Retinal pigment epithelial cell (primary cell): ENCODE measurements at regions not wholly inside any gene's neighbourhood (a gene's known extent, or its start where the extent isn't known, plus 50 kb on each side); places are given as distances from the start of the nearest gene placed in this dataset.

Experiments
- DNase-seq: peaks from one replicate; pipeline ENCODE4 v3.0.0-alpha.2; 2010; ENCODE audit warnings: low read depth
- H3K4me3 ChIP-seq: 2 replicates; pipeline ENCODE4 v1.5.1; 2011; ENCODE audit warnings: mild to moderate bottlenecking, low read length, control low read depth, moderate library complexity
- TF ChIP-seq, protein P1 (sequence below): conservative IDR thresholded peaks from 2 replicates; pipeline ENCODE4 v1.5.1; 2011; ENCODE audit warnings: low read depth, low read length, control low read depth, inconsistent platforms

DNA sequence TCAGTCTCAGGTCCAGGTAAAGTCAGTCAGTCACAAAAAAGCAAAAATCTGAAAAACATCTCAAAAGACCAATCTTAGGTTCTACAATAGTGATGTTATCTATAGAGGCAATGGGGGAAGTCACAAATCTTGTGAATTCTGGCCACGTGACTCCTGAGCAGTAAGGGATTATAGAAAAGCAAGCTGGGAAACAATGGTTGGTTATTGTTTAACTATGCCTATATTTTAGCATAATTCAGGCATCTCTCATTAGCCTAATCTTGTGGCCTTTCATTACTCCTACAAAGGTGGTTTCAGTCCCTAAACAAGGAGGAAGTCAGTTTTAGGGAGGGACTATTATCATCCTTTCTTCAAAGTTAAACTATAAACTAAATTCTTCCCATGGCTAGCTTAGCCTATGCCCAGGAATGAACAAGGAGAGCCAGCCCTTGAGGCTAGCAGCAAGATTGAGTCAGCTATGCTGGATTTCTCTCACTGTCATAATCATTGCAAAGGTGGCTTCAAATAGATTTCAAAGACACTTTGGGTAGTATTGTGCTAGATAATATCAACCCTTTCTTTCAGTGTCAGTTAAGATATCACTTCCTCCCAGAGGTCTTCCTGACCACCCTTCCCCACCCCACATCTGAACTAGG lies 56.4 kb upstream of the ITGA6 start:
- H3K4me3 ChIP-seq = no peak overlapping the region
- TF ChIP-seq, protein P1, sequence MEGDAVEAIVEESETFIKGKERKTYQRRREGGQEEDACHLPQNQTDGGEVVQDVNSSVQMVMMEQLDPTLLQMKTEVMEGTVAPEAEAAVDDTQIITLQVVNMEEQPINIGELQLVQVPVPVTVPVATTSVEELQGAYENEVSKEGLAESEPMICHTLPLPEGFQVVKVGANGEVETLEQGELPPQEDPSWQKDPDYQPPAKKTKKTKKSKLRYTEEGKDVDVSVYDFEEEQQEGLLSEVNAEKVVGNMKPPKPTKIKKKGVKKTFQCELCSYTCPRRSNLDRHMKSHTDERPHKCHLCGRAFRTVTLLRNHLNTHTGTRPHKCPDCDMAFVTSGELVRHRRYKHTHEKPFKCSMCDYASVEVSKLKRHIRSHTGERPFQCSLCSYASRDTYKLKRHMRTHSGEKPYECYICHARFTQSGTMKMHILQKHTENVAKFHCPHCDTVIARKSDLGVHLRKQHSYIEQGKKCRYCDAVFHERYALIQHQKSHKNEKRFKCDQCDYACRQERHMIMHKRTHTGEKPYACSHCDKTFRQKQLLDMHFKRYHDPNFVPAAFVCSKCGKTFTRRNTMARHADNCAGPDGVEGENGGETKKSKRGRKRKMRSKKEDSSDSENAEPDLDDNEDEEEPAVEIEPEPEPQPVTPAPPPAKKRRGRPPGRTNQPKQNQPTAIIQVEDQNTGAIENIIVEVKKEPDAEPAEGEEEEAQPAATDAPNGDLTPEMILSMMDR = no peak
- DNase-seq = no peak

DNA sequence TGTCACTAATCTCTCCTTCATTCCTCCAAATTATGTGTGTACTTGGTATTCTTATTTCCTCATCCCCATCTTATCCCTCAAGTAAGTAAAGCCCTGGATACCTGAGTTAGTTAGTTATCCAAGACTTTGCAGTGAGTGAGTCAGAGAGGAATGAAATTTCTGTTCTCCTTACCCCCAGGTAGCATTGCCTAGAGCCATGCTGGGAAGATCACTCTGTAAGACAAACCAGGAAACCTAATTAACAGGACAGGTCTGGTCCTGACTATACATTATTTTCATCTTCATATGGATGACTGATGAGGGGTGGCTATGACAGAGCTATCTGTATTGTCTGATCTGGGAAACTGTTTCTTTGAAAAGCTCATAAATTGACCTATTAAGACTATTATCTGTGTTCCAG lies 55.0 kb upstream of the ITGA6 start:
- TF ChIP-seq, protein P1 = no peak
- no peak overlapping the region for H3K4me3 ChIP-seq
- DNase-seq = no peak

DNA sequence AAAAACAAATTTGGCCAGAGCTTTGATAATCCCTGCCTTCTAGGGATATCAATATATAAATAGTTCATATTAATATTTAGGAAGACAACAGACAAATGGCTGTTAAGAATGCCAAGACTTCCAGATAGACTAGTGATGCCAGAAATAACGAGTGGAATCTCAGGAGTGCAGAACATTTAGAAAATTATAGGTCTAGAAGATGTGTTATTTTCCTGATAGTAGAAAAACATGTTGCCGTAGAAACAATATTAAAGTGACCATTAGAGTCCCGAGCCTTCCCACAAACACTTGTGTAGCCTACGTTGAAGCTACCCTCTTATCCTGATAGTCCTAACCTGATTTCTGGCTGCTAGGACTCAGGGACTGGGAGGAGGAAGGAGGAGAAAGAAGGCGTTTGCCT lies 54.3 kb upstream of the ITGA6 start:
- no peak for DNase-seq
- TF ChIP-seq, protein P1 = no peak
- no peak overlapping the region for H3K4me3 ChIP-seq

DNA sequence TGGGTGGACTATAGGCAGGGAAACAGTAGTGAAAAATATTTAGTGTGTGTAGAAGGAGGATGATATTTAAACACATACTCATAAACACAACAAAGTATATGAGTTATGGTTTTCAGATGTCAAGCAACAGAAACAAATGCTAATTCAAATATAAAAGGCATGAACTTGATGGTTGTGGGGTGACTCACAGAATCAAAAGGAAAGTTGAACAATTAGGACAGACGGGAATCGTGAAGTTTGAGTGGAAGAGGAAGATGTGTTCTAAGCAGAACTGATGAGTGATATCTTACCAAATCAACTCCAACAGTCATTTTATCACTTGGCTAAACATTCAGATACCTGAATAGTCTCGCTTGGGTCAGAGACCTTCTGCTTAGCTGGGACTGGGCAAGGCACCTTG lies 53.6 kb upstream of the ITGA6 start:
- DNase-seq = no peak
- TF ChIP-seq, protein P1 = no peak
- no peak overlapping the region for H3K4me3 ChIP-seq

DNA sequence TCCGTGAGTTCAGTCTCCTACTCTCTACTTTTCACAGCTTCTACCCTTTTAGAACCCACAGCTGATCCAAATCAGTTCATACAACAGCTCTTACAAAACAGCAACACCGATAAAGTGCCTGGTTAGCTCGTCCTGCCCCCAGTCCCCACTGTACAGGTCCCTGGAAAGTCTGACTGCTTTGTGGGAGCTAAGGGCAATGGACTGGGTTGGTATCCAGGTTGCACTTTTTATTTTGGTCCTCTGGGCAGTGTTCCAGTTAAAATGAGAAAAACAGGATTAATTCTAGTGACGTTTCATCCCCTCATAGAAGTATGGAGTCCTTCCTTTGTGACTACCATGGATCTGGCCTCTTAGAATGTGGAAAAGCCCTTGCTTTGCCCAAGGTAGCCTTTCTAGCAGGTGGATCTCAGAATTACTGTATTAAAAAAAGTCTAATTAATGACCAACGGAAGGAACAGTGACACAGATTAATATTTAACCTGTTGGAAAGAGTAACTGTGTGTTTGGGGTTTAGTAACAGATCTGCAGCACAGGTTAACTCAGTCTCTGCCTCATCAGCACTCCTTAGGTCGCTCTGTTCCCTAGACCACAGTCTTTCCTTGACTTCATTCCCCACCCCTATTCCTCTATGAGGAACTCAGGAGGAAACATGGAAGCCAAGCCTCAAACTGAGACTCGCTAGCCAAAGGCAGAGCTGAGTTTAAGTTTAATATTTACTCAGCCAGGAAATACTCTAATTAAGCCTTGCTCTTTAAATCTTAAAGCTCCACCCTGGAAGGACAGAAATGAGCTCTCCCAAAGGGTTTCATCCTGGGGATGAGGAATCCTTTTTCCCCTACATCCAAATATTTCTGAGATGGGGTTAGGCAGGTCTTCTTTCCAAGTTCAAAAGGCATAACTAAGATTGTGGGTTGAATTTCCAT lies 52.8 kb upstream of the ITGA6 start:
- no peak overlapping the region for H3K4me3 ChIP-seq
- DNase-seq = no peak
- TF ChIP-seq, protein P1 = no peak

DNA sequence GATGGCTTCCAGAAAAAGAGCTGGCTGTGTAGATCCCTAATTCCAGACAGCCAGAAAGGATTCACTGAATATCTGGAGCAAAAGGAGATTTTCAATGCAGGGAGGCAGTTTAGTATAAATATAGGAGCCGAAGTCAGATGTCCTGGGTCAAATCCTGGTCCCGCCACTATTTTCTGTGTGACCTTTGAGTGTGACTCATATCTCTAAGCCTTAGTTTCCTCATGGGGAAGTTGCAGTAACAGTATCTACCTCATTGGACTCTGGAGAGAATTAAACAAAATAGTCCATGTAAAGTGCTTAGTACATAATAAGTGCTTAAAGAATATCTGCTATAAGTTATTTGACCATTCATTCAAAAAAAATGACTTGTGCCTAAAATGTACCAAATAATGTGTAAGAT lies 52.1 kb upstream of the ITGA6 start:
- no peak for DNase-seq
- no peak overlapping the region for H3K4me3 ChIP-seq
- TF ChIP-seq, protein P1 = no peak

DNA sequence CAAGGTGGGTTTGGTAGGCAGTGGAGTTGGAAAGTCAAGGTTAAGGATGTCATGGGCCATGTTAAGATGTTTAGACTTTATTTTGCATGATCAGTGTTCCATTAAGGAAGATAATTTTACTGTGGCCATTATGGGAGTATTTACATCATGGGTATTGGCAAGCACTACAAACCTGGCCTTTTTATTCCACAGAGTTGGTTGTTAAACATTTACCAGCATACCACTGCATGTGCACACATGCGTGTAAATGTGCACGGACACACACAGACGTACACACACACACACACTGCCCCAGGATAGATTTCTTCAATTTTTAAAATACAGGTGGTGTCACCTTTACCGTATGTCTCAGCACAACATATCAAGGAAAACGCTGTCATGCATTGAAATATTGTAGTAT lies 51.4 kb upstream of the ITGA6 start:
- DNase-seq = no peak
- H3K4me3 ChIP-seq = no peak overlapping the region
- TF ChIP-seq, protein P1 = no peak
